IMR-90 (cell line): ENCODE measurements at regions not wholly inside any gene's neighbourhood (a gene's known extent, or its start where the extent isn't known, plus 50 kb on each side); places are given as distances from the start of the nearest gene placed in this dataset.

Experiments
- ATAC-seq: fragments of 200-7000 bp; cut with Tn5 transposase; 2 replicates; pipeline ENCODE4 v1.9.1; 2020; ENCODE audit warnings: low read depth, mild to moderate bottlenecking, moderate library complexity
- BruUV-seq: library from RNA; stranded (reverse); fragments of 400-500 nt; replicated peaks from 2 replicates; lab custom pipeline; 2021; lab: Mats Ljungman, UMichigan
- CTCF ChIA-PET: fragments of 300-600 bp; formaldehyde crosslinking; extraction: SDS; loops from one replicate; lab custom pipeline; 2021; ENCODE audit warnings: antibody characterized with exemption; lab: Yijun Ruan, JAX
- POLR2A ChIA-PET: fragments of 300-600 bp; sonication (Branson Sonifier 250); formaldehyde crosslinking; loops from one replicate; lab custom pipeline; 2022; ENCODE audit warnings: antibody characterized with exemption; ENCODE audit not compliant: unreplicated experiment; lab: Charles Lee
- DNase-seq: peaks from one replicate; pipeline ENCODE4 v3.0.0; 2013
- H2AFZ ChIP-seq: replicated peaks from 2 replicates; pipeline ENCODE3; 2013; ENCODE audit warnings: low read length, mild to moderate bottlenecking; ENCODE audit not compliant: poor library complexity
- H2AK5ac ChIP-seq: 2 replicates; pipeline ENCODE4 v1.6.1; 2013; ENCODE audit warnings: low read depth, low read length, inconsistent platforms
- H2AK9ac ChIP-seq: replicated peaks from 2 replicates; pipeline ENCODE3; 2013; ENCODE audit warnings: mild to moderate bottlenecking, low read depth, low read length, moderate library complexity; ENCODE audit not compliant: poor library complexity
- H2BK120ac ChIP-seq: 2 replicates; pipeline ENCODE4 v1.6.1; 2013; ENCODE audit warnings: low read depth, low read length, inconsistent platforms
- H2BK15ac ChIP-seq: 3 replicates; pipeline ENCODE4 v1.6.1; 2013; ENCODE audit warnings: low read depth, low read length, inconsistent platforms
- H2BK20ac ChIP-seq: 2 replicates; pipeline ENCODE4 v1.6.1; 2013; ENCODE audit warnings: low read depth, mild to moderate bottlenecking, inconsistent platforms, low read length, moderate library complexity
- H2BK5ac ChIP-seq: 2 replicates; pipeline ENCODE4 v1.6.1; 2013; ENCODE audit warnings: mild to moderate bottlenecking, low read depth, low read length, inconsistent platforms; ENCODE audit not compliant: poor library complexity, severe bottlenecking
- H3K14ac ChIP-seq: replicated peaks from 2 replicates; pipeline ENCODE4 v1.6.1; 2013; ENCODE audit warnings: low read depth, low read length, inconsistent platforms
- H3K18ac ChIP-seq: 2 replicates; pipeline ENCODE4 v1.6.1; 2013; ENCODE audit warnings: low read depth, low read length, control low read depth
- H3K23ac ChIP-seq: 2 replicates; pipeline ENCODE4 v1.6.1; 2013; ENCODE audit warnings: low read depth, low read length, inconsistent platforms
- H3K27ac ChIP-seq: 2 replicates; pipeline ENCODE4 v1.5.1; 2013; ENCODE audit warnings: mild to moderate bottlenecking, control low read depth, low read length; ENCODE audit not compliant: insufficient read depth
- H3K27me3 ChIP-seq: 2 replicates; pipeline ENCODE4 v1.6.1; 2013; ENCODE audit warnings: low read length; ENCODE audit not compliant: control insufficient read depth, insufficient read depth
- H3K36me3 ChIP-seq: 2 replicates; pipeline ENCODE4 v1.6.1; 2013; ENCODE audit warnings: low read length, mixed read lengths; ENCODE audit not compliant: control insufficient read depth, insufficient read depth
- H3K4ac ChIP-seq: 2 replicates; pipeline ENCODE4 v1.6.1; 2013; ENCODE audit warnings: low read depth, low read length, inconsistent platforms
- H3K4me1 ChIP-seq: 2 replicates; pipeline ENCODE4 v1.6.1; 2013; ENCODE audit warnings: low read length, mixed read lengths; ENCODE audit not compliant: control insufficient read depth, insufficient read depth
- H3K4me2 ChIP-seq: 2 replicates; pipeline ENCODE4 v1.6.1; 2013; ENCODE audit warnings: low read depth, mild to moderate bottlenecking, control low read depth, low read length, moderate library complexity
- H3K4me3 ChIP-seq: 2 replicates; pipeline ENCODE4 v1.5.1; 2013; ENCODE audit warnings: low read depth, mild to moderate bottlenecking, control low read depth, low read length, moderate library complexity; ENCODE audit not compliant: insufficient read depth
- H3K56ac ChIP-seq: 2 replicates; pipeline ENCODE4 v1.6.1; 2013; ENCODE audit warnings: low read length, inconsistent platforms; ENCODE audit not compliant: insufficient read depth; ENCODE audit errors: extremely low read depth
- H3K79me1 ChIP-seq, 2 experiments: 2 replicates each; pipeline ENCODE4 v1.6.1; 2013; ENCODE audit warnings: low read length in 2 of 2, inconsistent platforms in 1 of 2, low read depth in 1 of 2
- H3K9ac ChIP-seq: 2 replicates; pipeline ENCODE4 v1.6.1; 2013; ENCODE audit warnings: low read depth, low read length, control low read depth
- H3K9me1 ChIP-seq: 2 replicates; pipeline ENCODE4 v1.6.1; 2013; ENCODE audit warnings: low read length, inconsistent platforms; ENCODE audit not compliant: insufficient read depth
- H3K9me3 ChIP-seq: 2 replicates; pipeline ENCODE4 v1.6.1; 2013; ENCODE audit warnings: low read length; ENCODE audit not compliant: control insufficient read depth, insufficient read depth
- H4K20me1 ChIP-seq: 2 replicates; pipeline ENCODE4 v1.6.1; 2013; ENCODE audit warnings: low read length, inconsistent platforms; ENCODE audit not compliant: insufficient read depth
- H4K5ac ChIP-seq: 2 replicates; pipeline ENCODE4 v1.6.1; 2013; ENCODE audit warnings: mild to moderate bottlenecking, low read depth, low read length, control low read depth
- H4K8ac ChIP-seq, 2 experiments: 2 replicates each; pipeline ENCODE4 v1.6.1; 2013; ENCODE audit warnings: low read depth in 2 of 2, low read length in 2 of 2, control low read depth in 1 of 2, inconsistent platforms in 1 of 2
- H4K91ac ChIP-seq: 2 replicates; pipeline ENCODE4 v1.6.1; 2013; ENCODE audit warnings: low read depth, low read length, inconsistent platforms; ENCODE audit not compliant: insufficient read depth
- BHLHE40 ChIP-seq: fragments of 150-350 bp; IDR thresholded peaks from 2 replicates; pipeline ENCODE4 v1.6.1; 2016; ENCODE audit warnings: mild to moderate bottlenecking, low read depth, low read length
- CEBPB ChIP-seq: IDR thresholded peaks from 2 replicates; pipeline ENCODE4 v1.6.1; 2012; ENCODE audit warnings: low read depth, low read length, improper control_type of control experiment
- CHD1 ChIP-seq: IDR thresholded peaks from 2 replicates; pipeline ENCODE4 v1.6.1; 2012; ENCODE audit warnings: low read depth, low read length, improper control_type of control experiment
- FOS ChIP-seq: fragments of 150-350 bp; IDR thresholded peaks from 2 replicates; pipeline ENCODE4 v1.6.1; 2016; ENCODE audit warnings: low read depth, low read length
- MAFK ChIP-seq: IDR thresholded peaks from 2 replicates; pipeline ENCODE4 v1.6.1; 2012; ENCODE audit warnings: low read depth, low read length, improper control_type of control experiment
- MAZ ChIP-seq: IDR thresholded peaks from 2 replicates; pipeline ENCODE4 v1.6.1; 2012; ENCODE audit warnings: low read depth, mild to moderate bottlenecking, low read length, improper control_type of control experiment, moderate library complexity, borderline replicate concordance
- MXI1 ChIP-seq: IDR thresholded peaks from 2 replicates; pipeline ENCODE4 v1.6.1; 2012; ENCODE audit warnings: low read depth, mild to moderate bottlenecking, low read length, moderate library complexity, borderline replicate concordance
- NFE2L2 ChIP-seq: fragments of 150-350 bp; IDR thresholded peaks from 2 replicates; pipeline ENCODE4 v1.6.1; 2016; ENCODE audit warnings: low read depth, mild to moderate bottlenecking, low read length
- POLR2A ChIP-seq: IDR thresholded peaks from 2 replicates; pipeline ENCODE4 v1.6.1; 2012; ENCODE audit warnings: mild to moderate bottlenecking, low read depth, low read length
- RAD21 ChIP-seq: IDR thresholded peaks from 2 replicates; pipeline ENCODE4 v1.6.1; 2012; ENCODE audit warnings: low read length, improper control_type of control experiment
- RCOR1 ChIP-seq: IDR thresholded peaks from 2 replicates; pipeline ENCODE4 v1.6.1; 2012; ENCODE audit warnings: mild to moderate bottlenecking, low read length, improper control_type of control experiment; ENCODE audit not compliant: insufficient replicate concordance
- RFX5 ChIP-seq: IDR thresholded peaks from 2 replicates; pipeline ENCODE4 v1.8.0; 2012; ENCODE audit warnings: low read depth, mild to moderate bottlenecking, low read length, moderate library complexity
- SMC3 ChIP-seq: fragments of 150-350 bp; IDR thresholded peaks from 2 replicates; pipeline ENCODE4 v1.6.1; 2016; ENCODE audit warnings: low read depth, mild to moderate bottlenecking, antibody characterized with exemption, low read length, moderate library complexity
- WGBS, 2 experiments: methylation state at CpG; one replicate each; pipeline versions ENCODE4 v1.1.5 to v1.1.7; 2013; ENCODE audit warnings: missing lambda C conversion rate in 2 of 2; ENCODE audit not compliant: insufficient read length in 1 of 2; ENCODE audit errors: extremely low coverage in 2 of 2; 5-methylcytosine and 5-hydroxymethylcytosine counted together
- dilution Hi-C: fragments of 300-500 bp; cut with HindIII; formaldehyde crosslinking; loops from one replicate; pipeline ENCODE4 v1.14.3; 2018; ENCODE audit warnings: low sequenced_read_pairs; ENCODE audit not compliant: unreplicated experiment
- in situ Hi-C: fragments of 300-500 bp; cut with MboI; formaldehyde crosslinking; loops from 3 replicates; pipeline ENCODE4 v1.14.3; 2019; ENCODE audit warnings: low sequenced_read_pairs, inconsistent platforms, mixed read lengths
- intact Hi-C: fragments of 100-400 bp; cut with micrococcal nuclease; formaldehyde crosslinking; loops from 2 replicates; pipeline ENCODE4 v1.10.0; 2022
- TF ChIP-seq, protein P1 (sequence below): fragments of 150-350 bp; IDR thresholded peaks from 2 replicates; pipeline ENCODE4 v1.6.1; 2016; ENCODE audit warnings: low read depth, mild to moderate bottlenecking, low read length, moderate library complexity, borderline replicate concordance
- TF ChIP-seq, protein P2 (sequence below): conservative IDR thresholded peaks from 2 replicates; pipeline ENCODE4 v1.5.1; 2012; ENCODE audit warnings: mild to moderate bottlenecking, low read depth, low read length, improper control_type of control experiment
- TF ChIP-seq, protein P3 (sequence below): fragments of 150-350 bp; IDR thresholded peaks from 2 replicates; pipeline ENCODE4 v1.6.1; 2017; ENCODE audit warnings: mild to moderate bottlenecking, antibody characterized with exemption, low read length, low read depth

DNA sequence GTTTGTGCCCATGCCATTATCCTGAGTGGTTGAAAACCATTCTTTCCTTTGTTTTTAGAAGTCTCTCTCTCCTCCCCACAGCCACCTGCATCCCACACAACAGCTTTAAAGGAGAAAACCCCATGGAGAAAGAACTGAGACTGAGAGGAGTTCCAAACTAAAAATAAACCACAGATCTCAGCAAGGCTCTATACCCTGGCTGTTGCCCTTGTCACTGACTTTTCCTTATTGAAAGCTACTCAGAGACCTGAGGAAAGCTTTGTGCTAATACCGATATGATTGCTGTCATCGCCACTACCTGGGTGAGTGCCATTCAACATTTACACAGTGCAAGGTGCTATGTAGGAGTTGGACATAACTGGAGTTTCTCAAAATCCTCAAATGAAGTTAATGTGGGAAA lies 55.5 kb upstream of the RASGRP1 start:
- no peak overlapping the region for H2AK9ac ChIP-seq
- CTCF ChIA-PET = no interaction called here
- WGBS, 2 experiments = 100% methylated on average over 1 of the region's 2 CpGs; no CpG with 5 or more reads in 1 of the 2 experiments

More for the DNA sequence above, 55.5 kb upstream of the RASGRP1 start:
- intact Hi-C loops = no loop called here
- Histone ChIP-seq H3K56ac (no peak overlapping the region), H3K4me2 (no peak overlapping the region), H2BK20ac (no peak overlapping the region), H4K5ac (no peak overlapping the region), H3K27me3 (peaks cover 52% of the 10 kb centered on the region), H3K23ac (no peak overlapping the region), H4K91ac (no peak overlapping the region), H3K4me3 (no peak overlapping the region), H3K36me3 (no peaks in the 10 kb centered on the region), H4K20me1 (no peaks in the 10 kb centered on the region), H3K27ac (no peak overlapping the region), H3K9me3 (no peaks in the 10 kb centered on the region), H3K4me1 (no peaks in the 10 kb centered on the region), H2AK5ac (no peak overlapping the region), H3K18ac (no peak overlapping the region), H3K9ac (no peak overlapping the region), H4K8ac (no peak overlapping the region), H2BK15ac (no peak overlapping the region), H2BK120ac (no peak overlapping the region), H2BK5ac (no peak overlapping the region), H3K9me1 (no peaks in the 10 kb centered on the region), H3K4ac (no peak overlapping the region), H3K14ac (no peak overlapping the region), H2AFZ (no peak overlapping the region), H3K79me1 (no peaks in the 10 kb centered on the region)
- no TSS peak for BruUV-seq
- TF ChIP-seq CHD1 (no peak), MAFK (no peak), MAZ (no peak), RFX5 (no peak), SMC3 (no peak), CEBPB (no peak), FOS (no peak), MXI1 (no peak), POLR2A (no peak), RAD21 (no peak), RCOR1 (no peak), BHLHE40 (no peak), NFE2L2 (no peak)
- TF ChIP-seq, protein P1, sequence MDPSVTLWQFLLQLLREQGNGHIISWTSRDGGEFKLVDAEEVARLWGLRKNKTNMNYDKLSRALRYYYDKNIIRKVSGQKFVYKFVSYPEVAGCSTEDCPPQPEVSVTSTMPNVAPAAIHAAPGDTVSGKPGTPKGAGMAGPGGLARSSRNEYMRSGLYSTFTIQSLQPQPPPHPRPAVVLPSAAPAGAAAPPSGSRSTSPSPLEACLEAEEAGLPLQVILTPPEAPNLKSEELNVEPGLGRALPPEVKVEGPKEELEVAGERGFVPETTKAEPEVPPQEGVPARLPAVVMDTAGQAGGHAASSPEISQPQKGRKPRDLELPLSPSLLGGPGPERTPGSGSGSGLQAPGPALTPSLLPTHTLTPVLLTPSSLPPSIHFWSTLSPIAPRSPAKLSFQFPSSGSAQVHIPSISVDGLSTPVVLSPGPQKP = no peak
- TF ChIP-seq, protein P2, sequence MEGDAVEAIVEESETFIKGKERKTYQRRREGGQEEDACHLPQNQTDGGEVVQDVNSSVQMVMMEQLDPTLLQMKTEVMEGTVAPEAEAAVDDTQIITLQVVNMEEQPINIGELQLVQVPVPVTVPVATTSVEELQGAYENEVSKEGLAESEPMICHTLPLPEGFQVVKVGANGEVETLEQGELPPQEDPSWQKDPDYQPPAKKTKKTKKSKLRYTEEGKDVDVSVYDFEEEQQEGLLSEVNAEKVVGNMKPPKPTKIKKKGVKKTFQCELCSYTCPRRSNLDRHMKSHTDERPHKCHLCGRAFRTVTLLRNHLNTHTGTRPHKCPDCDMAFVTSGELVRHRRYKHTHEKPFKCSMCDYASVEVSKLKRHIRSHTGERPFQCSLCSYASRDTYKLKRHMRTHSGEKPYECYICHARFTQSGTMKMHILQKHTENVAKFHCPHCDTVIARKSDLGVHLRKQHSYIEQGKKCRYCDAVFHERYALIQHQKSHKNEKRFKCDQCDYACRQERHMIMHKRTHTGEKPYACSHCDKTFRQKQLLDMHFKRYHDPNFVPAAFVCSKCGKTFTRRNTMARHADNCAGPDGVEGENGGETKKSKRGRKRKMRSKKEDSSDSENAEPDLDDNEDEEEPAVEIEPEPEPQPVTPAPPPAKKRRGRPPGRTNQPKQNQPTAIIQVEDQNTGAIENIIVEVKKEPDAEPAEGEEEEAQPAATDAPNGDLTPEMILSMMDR = no peak
- TF ChIP-seq, protein P3, sequence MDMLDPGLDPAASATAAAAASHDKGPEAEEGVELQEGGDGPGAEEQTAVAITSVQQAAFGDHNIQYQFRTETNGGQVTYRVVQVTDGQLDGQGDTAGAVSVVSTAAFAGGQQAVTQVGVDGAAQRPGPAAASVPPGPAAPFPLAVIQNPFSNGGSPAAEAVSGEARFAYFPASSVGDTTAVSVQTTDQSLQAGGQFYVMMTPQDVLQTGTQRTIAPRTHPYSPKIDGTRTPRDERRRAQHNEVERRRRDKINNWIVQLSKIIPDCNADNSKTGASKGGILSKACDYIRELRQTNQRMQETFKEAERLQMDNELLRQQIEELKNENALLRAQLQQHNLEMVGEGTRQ = no peak
- dilution Hi-C loops = no loop called here
- ATAC-seq = no peak
- in situ Hi-C loops = no loop called here
- DNase-seq = no peak
- POLR2A ChIA-PET = interaction anchor here (0.6 kb wide), 1 partner anchor 72 kb away, joined by 5 read pairs; no protein-coding TSS in a partner anchor
